H1 (cell line): ENCODE measurements at regions not wholly inside any gene's neighbourhood (a gene's known extent, or its start where the extent isn't known, plus 50 kb on each side); places are given as distances from the start of the nearest gene placed in this dataset.

Experiments
- CTCF ChIA-PET: fragments of 300-600 bp; sonication (Branson Sonifier 250); formaldehyde crosslinking; loops from one replicate; lab custom pipeline; 2021; ENCODE audit not compliant: partially characterized antibody; lab: Charles Lee
- POLR2A ChIA-PET: fragments of 300-600 bp; sonication (Branson Sonifier 250); formaldehyde crosslinking; loops from one replicate; lab custom pipeline; 2021; ENCODE audit warnings: inconsistent platforms; ENCODE audit not compliant: partially characterized antibody; lab: Charles Lee
- DNase-seq, 2 experiments: peaks; one replicate each; pipeline versions ENCODE4 v3.0.0 to v3.0.0-alpha.2; 2010 to 2022; ENCODE audit warnings: low spot score in 2 of 2, low read depth in 1 of 2, mixed read lengths in 1 of 2
- FAIRE-seq: peaks from 2 replicates; lab custom pipeline; 2011; peaks lifted over from hg19 to GRCh38; lab: Jason Lieb, UNC
- H2AFZ ChIP-seq: 2 replicates; pipeline ENCODE4 v1.8.1; 2012; ENCODE audit warnings: low read length, inconsistent platforms
- H2AK5ac ChIP-seq: 2 replicates; pipeline ENCODE4 v1.6.1; 2013; ENCODE audit warnings: low read depth, low read length
- H2BK120ac ChIP-seq: replicated peaks from 2 replicates; pipeline ENCODE3; 2013; ENCODE audit warnings: low read depth, low read length, inconsistent platforms
- H2BK12ac ChIP-seq: 2 replicates; pipeline ENCODE4 v1.6.1; 2013; ENCODE audit warnings: low read depth, low read length
- H2BK15ac ChIP-seq: 2 replicates; pipeline ENCODE4 v1.6.1; 2013; ENCODE audit warnings: low read length
- H2BK20ac ChIP-seq: 2 replicates; pipeline ENCODE4 v1.6.1; 2013; ENCODE audit warnings: low read length
- H2BK5ac ChIP-seq: 2 replicates; pipeline ENCODE4 v1.6.1; 2013; ENCODE audit warnings: low read depth, low read length
- H3K14ac ChIP-seq: 2 replicates; pipeline ENCODE4 v1.6.1; 2013; ENCODE audit warnings: inconsistent platforms; ENCODE audit not compliant: insufficient read length
- H3K18ac ChIP-seq: 2 replicates; pipeline ENCODE4 v1.6.1; 2013; ENCODE audit warnings: low read length; ENCODE audit errors: extremely low read depth
- H3K23ac ChIP-seq: 2 replicates; pipeline ENCODE4 v1.6.1; 2013; ENCODE audit warnings: inconsistent platforms; ENCODE audit not compliant: insufficient read length
- H3K23me2 ChIP-seq: 2 replicates; pipeline ENCODE4 v1.6.1; 2013; ENCODE audit warnings: low read depth, low read length
- H3K27ac ChIP-seq: 2 replicates; pipeline ENCODE4 v1.6.1; 2011; ENCODE audit warnings: low read depth, low read length, inconsistent platforms
- H3K27me3 ChIP-seq, 4 experiments: replicated peaks in 1 of 4; 1 replicate in 1 of 4; 2 replicates in 3 of 4; pipeline versions ENCODE4 v1.6.1 to v1.8.1; 2011 to 2013; ENCODE audit warnings: low read length in 3 of 4, mild to moderate bottlenecking in 3 of 4, inconsistent platforms in 2 of 4, mixed read lengths in 2 of 4, moderate library complexity in 1 of 4; ENCODE audit not compliant: control insufficient read depth in 3 of 4, insufficient read depth in 3 of 4; ENCODE audit errors: extremely low read depth in 1 of 4
- H3K36me3 ChIP-seq, 4 experiments: 2 replicates each; pipeline versions ENCODE4 v1.6.1 to v1.8.1; 2011 to 2013; ENCODE audit warnings: mild to moderate bottlenecking in 4 of 4, low read length in 3 of 4, moderate library complexity in 2 of 4, control low read depth in 1 of 4, inconsistent platforms in 1 of 4; ENCODE audit not compliant: insufficient read depth in 4 of 4, control insufficient read depth in 2 of 4
- H3K4ac ChIP-seq: replicated peaks from 2 replicates; pipeline ENCODE3; 2013; ENCODE audit warnings: low read length, low read depth, mixed read lengths, inconsistent platforms; ENCODE audit not compliant: insufficient read length
- H3K4me1 ChIP-seq, 4 experiments: replicated peaks in 1 of 4; 1 replicate in 1 of 4; 2 replicates in 3 of 4; pipeline versions ENCODE4 v1.6.1 to v1.8.1; 2011 to 2013; ENCODE audit warnings: low read length in 3 of 4, inconsistent platforms in 2 of 4, mixed read lengths in 1 of 4; ENCODE audit not compliant: insufficient read depth in 4 of 4, control insufficient read depth in 3 of 4
- H3K4me2 ChIP-seq, 2 experiments: 2 replicates each; pipeline versions ENCODE4 v1.6.1 to v1.8.1; 2011 to 2013; ENCODE audit warnings: low read depth in 2 of 2, low read length in 2 of 2, control low read depth in 1 of 2, inconsistent platforms in 1 of 2, mild to moderate bottlenecking in 1 of 2; ENCODE audit not compliant: insufficient read depth in 1 of 2
- H3K4me3 ChIP-seq, 4 experiments: fragments of 200-600, 300-600 bp in 1 of 4; sonication (generic), shearing (Covaris generic), sonication (Bioruptor Twin) in 1 of 4; 2 replicates each; pipeline versions ENCODE4 v1.5.1 to v1.8.1; 2011 to 2016; ENCODE audit warnings: low read length in 4 of 4, low read depth in 3 of 4, control low read depth in 2 of 4, inconsistent platforms in 2 of 4, mild to moderate bottlenecking in 2 of 4, mixed read lengths in 1 of 4, moderate library complexity in 1 of 4; ENCODE audit not compliant: insufficient read depth in 2 of 4; ENCODE audit errors: extremely low read depth in 1 of 4
- H3K56ac ChIP-seq: replicated peaks from 2 replicates; pipeline ENCODE3; 2013; ENCODE audit warnings: low read depth, mild to moderate bottlenecking, mixed read lengths, low read length, inconsistent platforms; ENCODE audit not compliant: insufficient read length
- H3K79me1 ChIP-seq: 2 replicates; pipeline ENCODE4 v1.6.1; 2013; ENCODE audit warnings: low read depth, low read length, control low read depth
- H3K79me2 ChIP-seq, 2 experiments: 2 replicates each; pipeline versions ENCODE4 v1.6.1 to v1.8.1; 2012 to 2013; ENCODE audit warnings: low read length in 2 of 2, mild to moderate bottlenecking in 2 of 2, inconsistent platforms in 1 of 2; ENCODE audit not compliant: insufficient read depth in 2 of 2, control insufficient read depth in 1 of 2
- H3K9ac ChIP-seq, 4 experiments: replicated peaks in 1 of 4; 1 replicate in 1 of 4; 2 replicates in 3 of 4; pipeline versions ENCODE4 v1.6.1 to v1.8.1; 2011 to 2013; ENCODE audit warnings: low read depth in 3 of 4, low read length in 3 of 4, control low read depth in 2 of 4, mild to moderate bottlenecking in 2 of 4, moderate library complexity in 2 of 4, inconsistent platforms in 1 of 4; ENCODE audit errors: extremely low read depth in 1 of 4
- H3K9me3 ChIP-seq, 2 experiments: 2 replicates each; pipeline versions ENCODE4 v1.6.1 to v1.8.1; 2012 to 2013; ENCODE audit warnings: mild to moderate bottlenecking in 2 of 2, moderate library complexity in 2 of 2, control low read depth in 1 of 2, inconsistent platforms in 1 of 2, low read depth in 1 of 2, low read length in 1 of 2, mixed read lengths in 1 of 2; ENCODE audit not compliant: insufficient read depth in 2 of 2
- H4K20me1 ChIP-seq, 2 experiments: replicated peaks in 1 of 2; 2 replicates each; pipeline versions ENCODE3 to v1.8.1; 2011 to 2013; ENCODE audit warnings: inconsistent platforms in 2 of 2, low read length in 2 of 2, mild to moderate bottlenecking in 1 of 2; ENCODE audit not compliant: insufficient read depth in 2 of 2, control insufficient read depth in 1 of 2
- H4K5ac ChIP-seq: 2 replicates; pipeline ENCODE4 v1.6.1; 2013; ENCODE audit warnings: low read length, low read depth, mixed read lengths, inconsistent platforms; ENCODE audit not compliant: insufficient read length
- H4K8ac ChIP-seq: 2 replicates; pipeline ENCODE4 v1.8.0; 2013; ENCODE audit warnings: mild to moderate bottlenecking, moderate library complexity, low read length, inconsistent platforms; ENCODE audit not compliant: insufficient read depth; ENCODE audit errors: extremely low read depth
- H4K91ac ChIP-seq: replicated peaks from 2 replicates; pipeline ENCODE3; 2013; ENCODE audit warnings: low read length, mixed read lengths, inconsistent platforms; ENCODE audit not compliant: insufficient read length
- EP300 ChIP-seq, 2 experiments: IDR thresholded peaks; 1 replicate in 1 of 2; 2 replicates in 1 of 2; pipeline ENCODE4 v1.6.1; 2011 to 2012; ENCODE audit warnings: low read depth in 2 of 2, low read length in 2 of 2, mild to moderate bottlenecking in 2 of 2, borderline replicate concordance in 1 of 2, inconsistent platforms in 1 of 2, moderate library complexity in 1 of 2
- NRF1 ChIP-seq: IDR thresholded peaks from 2 replicates; pipeline ENCODE4 v1.6.1; 2011; ENCODE audit warnings: mild to moderate bottlenecking, low read depth, low read length, improper control_type of control experiment
- WGBS, 2 experiments: shearing (Covaris generic) in 1 of 2; methylation state at CpG; one replicate each; pipeline versions ENCODE4 v1.1.6 to v1.1.7; 2013 to 2015; ENCODE audit warnings: low lambda C conversion rate in 2 of 2, mixed read lengths in 2 of 2, inconsistent platforms in 1 of 2, low coverage in 1 of 2, missing lambda C conversion rate in 1 of 2; ENCODE audit not compliant: insufficient replicate concordance in 2 of 2, insufficient coverage in 1 of 2, insufficient read length in 1 of 2; ENCODE audit errors: extremely low coverage in 1 of 2, missing lambda C conversion rate in 1 of 2; 5-methylcytosine and 5-hydroxymethylcytosine counted together
- TF ChIP-seq, protein P1 (sequence below), 3 experiments: IDR thresholded peaks; 1 replicate in 2 of 3; 2 replicates in 1 of 3; pipeline versions ENCODE4 v1.5.1 to v1.6.1; 2011; ENCODE audit warnings: low read length in 3 of 3, mild to moderate bottlenecking in 3 of 3, inconsistent platforms in 2 of 3, low read depth in 1 of 3, moderate library complexity in 1 of 3; ENCODE audit not compliant: insufficient read depth in 1 of 3; ENCODE audit errors: control extremely low read depth in 1 of 3

DNA sequence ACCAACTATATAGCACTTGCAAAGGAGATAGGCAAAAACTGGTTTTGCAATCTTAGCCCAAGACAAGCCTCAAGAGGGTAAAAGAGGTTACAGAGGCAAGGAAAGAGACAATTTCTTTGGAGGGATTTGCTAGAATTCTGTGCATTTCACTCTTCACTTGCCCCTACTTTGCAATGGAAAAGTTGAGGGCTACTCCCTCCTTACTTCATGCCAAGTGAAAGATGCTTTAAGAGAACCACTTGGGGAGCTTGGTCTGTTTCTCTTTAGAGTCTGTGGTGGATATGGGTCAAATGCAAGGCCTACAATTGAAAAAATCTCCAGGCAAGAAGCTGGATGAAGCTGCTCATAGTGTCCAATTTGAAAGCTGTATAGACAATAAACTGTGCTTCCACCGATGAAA is 167.7 kb upstream of the DIO2 start:
- FAIRE-seq, result no peak
- Histone ChIP-seq H3K14ac (no peak overlapping the region), H2BK12ac (no peak overlapping the region), H3K18ac (no peak overlapping the region), H3K79me1 (no peaks in the 10 kb centered on the region), H3K36me3 (no peaks in the 10 kb centered on the region), H2BK15ac (no peak overlapping the region), H3K79me2 (no peaks in the 10 kb centered on the region), H2BK20ac (no peak overlapping the region), H4K20me1 (no peaks in the 10 kb centered on the region), H4K91ac (no peak overlapping the region), H4K5ac (no peak overlapping the region), H3K9me3 (no peaks in the 10 kb centered on the region), H3K27ac (no peak overlapping the region), H4K8ac (no peak overlapping the region), H3K4me3 (no peak overlapping the region), H2BK5ac (no peak overlapping the region), H3K4me2 (no peak overlapping the region), H3K9ac (no peak overlapping the region), H2BK120ac (no peak overlapping the region), H2AFZ (no peak overlapping the region), H3K23ac (no peak overlapping the region), H3K23me2 (no peaks in the 10 kb centered on the region), H3K4ac (no peak overlapping the region), H3K4me1 (no peaks in the 10 kb centered on the region), H2AK5ac (no peak overlapping the region), H3K27me3 (no peaks in the 10 kb centered on the region), H3K56ac (no peak overlapping the region)
- 60% methylated on average over 1 of the region's 1 CpG; no CpG with 5 or more reads in 1 of the 2 experiments for WGBS, 2 experiments
- DNase-seq, result no peak
- TF ChIP-seq, protein P1, sequence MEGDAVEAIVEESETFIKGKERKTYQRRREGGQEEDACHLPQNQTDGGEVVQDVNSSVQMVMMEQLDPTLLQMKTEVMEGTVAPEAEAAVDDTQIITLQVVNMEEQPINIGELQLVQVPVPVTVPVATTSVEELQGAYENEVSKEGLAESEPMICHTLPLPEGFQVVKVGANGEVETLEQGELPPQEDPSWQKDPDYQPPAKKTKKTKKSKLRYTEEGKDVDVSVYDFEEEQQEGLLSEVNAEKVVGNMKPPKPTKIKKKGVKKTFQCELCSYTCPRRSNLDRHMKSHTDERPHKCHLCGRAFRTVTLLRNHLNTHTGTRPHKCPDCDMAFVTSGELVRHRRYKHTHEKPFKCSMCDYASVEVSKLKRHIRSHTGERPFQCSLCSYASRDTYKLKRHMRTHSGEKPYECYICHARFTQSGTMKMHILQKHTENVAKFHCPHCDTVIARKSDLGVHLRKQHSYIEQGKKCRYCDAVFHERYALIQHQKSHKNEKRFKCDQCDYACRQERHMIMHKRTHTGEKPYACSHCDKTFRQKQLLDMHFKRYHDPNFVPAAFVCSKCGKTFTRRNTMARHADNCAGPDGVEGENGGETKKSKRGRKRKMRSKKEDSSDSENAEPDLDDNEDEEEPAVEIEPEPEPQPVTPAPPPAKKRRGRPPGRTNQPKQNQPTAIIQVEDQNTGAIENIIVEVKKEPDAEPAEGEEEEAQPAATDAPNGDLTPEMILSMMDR (IDR thresholded peaks at IDR 0.05; ENCODE audit: control extremely low read depth in 1 of 3, insufficient read depth in 1 of 3, low read depth in 1 of 3, low read length in 3 of 3), result no peak
- TF ChIP-seq NRF1, result no peak
- TF ChIP-seq EP300 (IDR thresholded peaks at IDR 0.05; ENCODE audit: borderline replicate concordance in 1 of 2, low read depth in 2 of 2, low read length in 2 of 2), result no peak
- ChIA-PET CTCF (interaction anchor here (0.6 to 1.6 kb wide), 6 partner anchors 9 to 323 kb away, joined by 3 to 6 read pairs (median 4); no protein-coding TSS in a partner anchor), POLR2A (no interaction called here)
